NCI-H1694 treated with DMSO at 0.1 percent for 48 hours (cell line): ENCODE measurements at regions not wholly inside any gene's neighbourhood (a gene's known extent, or its start where the extent isn't known, plus 50 kb on each side); places are given as distances from the start of the nearest gene placed in this dataset.

Experiments
- DNase-seq: peaks from one replicate; lab custom pipeline; 2025; lab: John Stamatoyannopoulos, UW

DNA sequence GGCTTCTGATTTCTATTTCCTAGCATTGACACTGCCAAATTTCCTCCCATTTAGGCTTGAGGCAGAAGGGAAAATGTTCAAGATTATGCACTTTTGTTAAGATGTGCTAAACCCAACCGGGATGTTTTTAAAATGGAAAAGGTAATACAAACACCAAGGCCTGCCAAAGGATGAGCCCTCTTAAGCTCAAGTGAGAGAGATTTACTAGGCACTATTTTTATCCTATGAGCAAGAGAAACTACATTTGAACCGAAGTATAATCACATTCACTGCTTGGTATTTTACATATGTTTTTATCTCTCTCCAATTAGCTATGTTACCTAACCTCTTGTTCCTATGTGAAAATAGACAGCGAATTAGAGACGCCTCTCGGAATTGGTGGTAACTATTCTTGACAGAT lies 295.8 kb downstream of the GABRB3 start:
- no peak for DNase-seq

DNA sequence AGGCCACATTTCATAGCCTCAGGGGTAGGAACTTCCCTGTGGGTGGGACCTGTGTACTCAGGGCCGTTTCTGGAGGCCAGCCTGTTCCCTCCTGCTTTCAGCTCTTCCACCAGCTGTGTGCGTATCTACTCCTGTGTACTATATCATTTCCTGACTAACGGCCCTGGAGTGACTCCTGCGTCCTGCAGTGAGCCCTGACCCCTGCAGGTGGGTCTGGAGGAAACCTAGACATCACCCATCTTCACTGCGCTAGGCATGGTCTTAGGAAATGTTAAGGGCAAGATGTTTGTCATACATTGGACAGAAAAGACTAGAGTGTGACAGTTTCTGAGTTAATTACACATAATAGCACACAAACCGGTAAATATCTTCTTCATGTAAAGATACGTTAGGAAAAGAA lies 297.3 kb downstream of the GABRB3 start:
- DNase-seq: no peak

DNA sequence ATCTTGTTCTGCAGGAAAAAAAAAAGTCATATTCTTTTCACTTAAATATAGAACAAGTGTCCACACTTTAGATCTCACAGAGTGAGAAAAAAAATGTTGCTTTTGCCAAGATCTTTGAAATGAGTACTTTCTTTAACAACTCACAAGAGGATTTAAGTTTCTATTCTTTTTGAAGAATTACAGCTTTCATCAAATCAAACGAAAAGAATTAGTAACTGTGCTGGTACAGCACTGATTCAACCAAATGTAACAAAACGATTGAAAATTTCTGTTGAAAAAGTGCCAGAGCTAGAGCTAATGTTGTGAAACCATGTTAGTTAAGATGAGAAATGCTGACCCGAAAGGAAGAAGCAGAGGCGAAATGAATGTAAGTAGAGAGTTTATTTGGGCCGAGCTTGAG lies 300.2 kb downstream of the GABRB3 start:
- DNase-seq: no peak

DNA sequence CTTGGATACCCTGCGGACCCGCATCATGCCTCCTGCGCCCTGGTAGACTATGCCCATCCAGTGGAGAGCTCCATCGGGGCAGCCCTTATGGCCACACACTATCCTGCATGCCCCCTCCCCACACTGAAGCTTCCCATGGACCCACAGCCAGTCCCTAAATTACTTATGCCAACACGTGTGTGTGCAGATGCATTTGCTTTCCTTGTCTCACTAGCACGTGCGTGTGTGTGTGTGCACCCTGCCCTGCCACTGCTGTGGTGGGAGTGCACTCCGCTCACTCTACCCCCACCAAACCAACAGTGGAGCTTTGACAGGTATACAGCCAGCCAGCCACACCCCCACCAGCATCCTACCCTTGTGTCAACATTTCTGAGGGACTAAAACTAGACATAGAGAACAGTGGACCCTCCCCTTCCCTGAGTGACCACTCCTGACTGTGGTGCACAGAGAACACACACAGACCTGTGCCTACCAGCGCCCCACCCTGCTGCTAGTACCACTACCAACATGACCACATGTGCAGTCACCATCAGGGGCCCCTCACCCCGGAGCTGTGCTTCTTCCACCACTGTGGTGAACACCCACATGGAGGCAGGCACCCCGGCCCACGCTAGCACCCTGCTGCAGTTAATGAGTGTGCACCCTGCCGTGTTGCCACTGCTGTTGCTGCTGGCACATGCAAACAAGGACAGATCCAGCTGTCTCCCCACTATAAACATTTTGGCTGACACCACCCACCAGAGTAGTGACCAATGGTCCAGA lies 310.8 kb downstream of the GABRB3 start:
- no peak for DNase-seq

DNA sequence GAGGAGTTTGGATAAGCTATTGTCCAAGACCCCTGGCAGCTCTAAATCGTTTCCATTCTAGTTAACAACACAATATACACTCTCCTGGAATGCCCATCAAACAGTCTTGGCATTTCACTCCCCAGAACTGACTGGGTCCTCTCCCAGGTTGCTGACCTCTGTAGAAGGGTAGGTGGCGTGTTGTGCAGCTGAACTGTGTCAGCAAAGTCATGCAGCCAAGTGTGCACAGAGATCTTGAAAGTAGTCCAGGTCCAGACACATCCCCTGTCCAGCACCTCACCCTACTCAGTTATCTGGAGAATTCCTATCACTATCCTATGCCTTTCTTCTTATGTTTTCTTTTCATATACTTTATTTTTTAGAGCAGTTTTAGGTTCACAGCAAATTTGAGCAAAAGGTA lies 312.7 kb downstream of the GABRB3 start:
- no peak for DNase-seq

DNA sequence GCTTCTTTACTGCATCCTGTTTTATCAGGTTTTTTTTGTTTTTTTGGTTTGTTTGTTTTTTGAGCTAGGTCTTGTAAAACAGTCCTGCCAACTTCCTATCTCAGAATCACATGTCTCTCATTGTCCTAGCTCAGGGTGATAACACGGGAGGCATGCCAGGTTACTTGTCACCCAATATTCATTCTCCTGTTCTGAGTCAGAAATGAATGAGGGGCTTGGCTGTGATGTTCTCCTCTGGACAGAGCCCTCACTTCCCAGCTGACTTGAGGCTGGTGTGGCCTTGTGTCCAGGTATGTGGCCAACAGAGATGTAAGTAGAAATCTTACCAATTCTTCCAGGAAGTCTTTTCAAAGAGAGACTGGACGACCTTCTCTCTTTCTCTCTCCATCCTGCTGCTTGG lies 317.0 kb downstream of the GABRB3 start:
- DNase-seq: no peak

DNA sequence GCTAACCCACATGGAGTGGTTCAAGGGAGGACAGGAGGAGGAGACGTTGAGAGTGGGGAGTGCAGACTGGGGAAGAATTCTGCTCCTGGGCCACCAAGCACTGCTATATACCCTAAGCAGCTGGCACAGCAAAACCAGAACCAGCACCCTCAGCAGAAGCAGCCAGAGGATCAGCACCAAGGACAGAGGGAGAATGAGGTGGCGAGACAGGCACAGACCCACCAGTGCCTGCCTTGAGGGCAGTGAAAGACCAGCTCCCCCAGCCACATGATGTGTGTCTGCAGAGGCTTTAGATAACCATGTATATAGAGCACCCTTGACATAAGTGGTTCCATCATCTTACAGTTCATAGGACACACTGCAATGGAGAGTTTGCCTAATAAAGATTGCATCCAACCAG lies 319.0 kb downstream of the GABRB3 start:
- no peak for DNase-seq

DNA sequence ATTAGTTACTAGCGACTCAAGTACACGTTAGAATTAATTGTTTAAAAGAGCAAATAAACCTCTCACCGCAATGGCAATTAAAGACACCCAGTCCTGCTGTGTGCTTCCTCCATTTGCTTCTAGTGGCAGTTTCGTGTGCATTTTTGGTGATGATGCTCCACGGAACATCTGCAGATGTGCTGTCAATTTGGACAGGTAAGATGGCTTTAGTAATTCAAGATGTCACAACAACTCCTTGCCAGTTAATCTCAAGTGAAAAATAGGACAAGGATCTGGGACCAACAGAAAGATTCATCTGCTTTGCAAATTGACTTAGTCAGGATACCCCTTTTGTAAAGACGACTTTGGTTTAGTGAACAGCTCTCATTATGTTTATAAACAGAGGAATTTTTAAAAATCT lies 320.9 kb downstream of the GABRB3 start:
- no peak for DNase-seq

DNA sequence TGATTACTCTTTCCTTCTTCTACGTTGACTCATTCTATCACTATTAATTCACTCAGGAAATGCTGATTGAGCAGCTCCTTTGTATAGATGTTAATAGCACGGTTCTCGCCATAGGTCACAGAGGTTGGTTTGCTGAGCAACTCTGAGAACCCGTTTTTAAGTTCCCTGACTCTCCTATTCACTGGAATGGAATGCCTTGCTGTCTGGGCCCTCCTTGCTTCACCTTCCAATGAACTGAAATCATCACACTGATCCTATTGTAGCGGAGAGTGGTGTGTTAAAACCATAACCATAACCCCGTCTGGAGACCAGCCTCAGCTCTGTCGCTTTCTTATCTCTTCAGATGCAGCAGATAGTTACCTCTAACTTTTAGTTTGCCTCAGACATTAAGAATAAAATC lies 323.6 kb downstream of the GABRB3 start:
- DNase-seq: no peak

DNA sequence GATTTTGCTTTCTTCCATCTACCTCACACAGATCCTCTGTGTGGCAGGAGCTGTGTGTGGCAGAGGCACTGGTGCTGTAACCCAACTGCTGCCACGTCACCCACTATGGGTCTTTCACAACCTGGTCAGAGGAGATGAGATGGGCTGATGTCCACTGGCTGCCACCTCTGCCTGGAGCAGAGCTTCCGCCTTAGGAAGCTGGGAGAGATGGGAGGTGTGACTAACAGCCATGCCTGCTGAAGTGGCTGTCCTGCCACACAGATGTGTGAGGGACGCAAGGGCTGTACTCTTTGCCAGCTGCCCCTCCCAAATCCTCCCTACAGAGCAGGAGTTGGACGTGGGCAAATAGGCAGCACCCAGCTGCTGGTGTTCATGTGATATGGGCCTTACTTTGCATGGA lies 329.5 kb downstream of the GABRB3 start:
- DNase-seq: no peak

DNA sequence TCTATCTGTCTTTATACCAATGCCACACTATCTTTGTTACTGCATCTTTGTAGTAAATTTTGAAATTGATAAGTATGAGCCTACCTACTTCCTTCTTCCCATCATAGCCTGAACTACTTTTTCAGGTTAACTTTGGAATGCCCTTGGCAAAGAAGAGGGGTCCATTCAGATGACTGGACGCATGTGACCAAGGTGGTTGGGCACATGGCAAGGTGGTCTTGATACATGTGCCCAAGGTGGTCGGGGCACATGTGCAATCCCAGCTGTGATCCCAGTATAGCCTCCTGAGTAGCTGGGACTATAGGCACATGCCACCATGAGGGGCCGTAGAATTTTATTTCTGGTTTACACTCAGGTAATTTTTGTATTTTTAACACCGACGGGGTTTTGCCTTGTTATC lies 330.2 kb downstream of the GABRB3 start:
- DNase-seq: no peak

DNA sequence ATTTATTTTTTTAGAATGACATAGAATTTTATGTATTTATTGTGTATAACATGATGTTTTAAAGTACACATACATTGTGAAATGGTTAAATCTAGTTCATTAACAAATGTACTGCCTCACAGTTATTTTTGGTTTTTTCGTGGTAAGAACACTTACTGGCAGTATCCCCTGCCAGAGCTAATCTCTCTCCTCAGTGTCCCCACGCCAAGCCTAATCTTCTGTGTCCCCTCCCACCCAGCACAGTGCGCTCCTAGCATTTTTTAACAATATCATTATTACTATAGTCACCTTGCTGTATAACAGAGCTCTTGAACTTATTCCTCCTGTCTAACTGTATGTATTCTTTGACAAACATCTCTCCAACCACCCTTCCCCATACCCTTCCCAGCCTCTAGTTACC lies 333.2 kb downstream of the GABRB3 start:
- DNase-seq: no peak

DNA sequence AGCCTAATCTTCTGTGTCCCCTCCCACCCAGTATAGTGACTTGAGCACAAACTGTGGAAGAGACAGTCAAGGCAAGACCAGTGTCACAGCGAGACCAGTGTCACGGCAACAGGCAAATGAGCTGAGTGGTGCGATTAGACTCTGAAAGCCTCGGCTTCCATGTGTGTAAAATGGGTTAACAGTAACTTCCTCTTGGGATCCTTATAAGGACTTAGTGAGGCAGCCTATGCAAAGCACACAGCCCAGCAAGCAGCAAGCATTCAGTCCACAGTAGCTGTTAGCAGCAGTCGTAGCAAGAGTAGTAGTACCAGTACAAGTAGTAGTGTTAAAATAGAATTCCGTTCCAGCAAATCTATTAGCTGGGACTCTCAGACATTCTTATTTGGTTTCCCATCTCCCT lies 334.1 kb downstream of the GABRB3 start:
- DNase-seq: no peak

DNA sequence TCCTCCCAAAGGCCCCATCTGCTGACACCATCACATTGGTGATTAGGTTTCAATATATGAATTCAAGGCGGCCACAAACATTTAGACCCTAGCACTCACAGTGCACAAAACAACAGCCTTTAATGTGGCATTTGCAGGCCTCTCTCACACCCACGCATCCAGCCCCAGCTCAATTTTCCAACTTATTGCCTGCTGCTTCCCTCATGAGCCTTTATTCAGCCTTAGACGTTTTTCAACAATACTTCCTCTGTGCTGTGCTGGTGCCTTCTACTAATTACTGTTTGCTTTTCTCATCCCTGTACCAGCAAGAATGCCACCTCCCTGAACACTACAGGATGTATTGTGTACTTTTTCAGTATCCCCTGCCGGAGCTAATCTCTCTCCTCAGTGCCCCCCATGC lies 334.6 kb downstream of the GABRB3 start:
- no peak for DNase-seq

DNA sequence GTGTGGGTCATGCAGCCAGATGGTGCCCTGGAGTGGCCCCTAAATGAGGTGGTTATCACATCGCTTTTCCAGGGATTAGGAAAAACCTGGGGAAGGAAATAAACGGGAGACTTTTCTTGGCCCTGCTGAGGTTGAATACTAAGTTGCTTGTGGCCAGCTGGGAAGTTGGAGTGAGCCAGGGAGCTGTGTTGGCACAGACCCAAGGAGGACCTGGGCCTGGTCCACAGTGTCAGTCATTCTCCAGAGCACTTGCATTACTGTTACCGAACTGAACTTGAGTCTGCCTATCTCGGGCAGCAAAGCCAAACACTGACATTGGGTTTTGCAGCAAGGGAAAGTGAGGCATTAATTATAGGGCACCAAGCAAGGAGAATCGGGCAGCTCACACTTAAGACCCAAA lies 339.0 kb downstream of the GABRB3 start:
- no peak for DNase-seq

DNA sequence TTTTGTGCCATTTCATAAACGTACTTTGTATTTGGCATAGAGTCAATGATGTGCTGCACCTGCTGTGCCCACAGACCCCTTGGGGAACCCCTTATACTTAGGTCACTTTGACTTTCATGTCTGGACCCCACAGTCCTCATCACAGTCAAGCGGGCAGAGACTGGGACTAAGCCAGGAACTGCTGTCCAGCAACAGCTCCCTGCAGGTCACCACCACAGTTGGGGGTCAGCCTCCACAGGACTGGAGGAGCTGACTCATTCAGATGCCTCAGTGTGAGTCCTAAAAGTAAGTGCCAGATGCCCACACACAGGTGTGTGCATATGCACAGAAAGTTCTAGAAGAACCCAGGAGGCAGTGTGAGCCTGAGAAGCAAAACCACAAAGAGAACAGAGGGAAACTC lies 339.8 kb downstream of the GABRB3 start:
- DNase-seq: no peak

DNA sequence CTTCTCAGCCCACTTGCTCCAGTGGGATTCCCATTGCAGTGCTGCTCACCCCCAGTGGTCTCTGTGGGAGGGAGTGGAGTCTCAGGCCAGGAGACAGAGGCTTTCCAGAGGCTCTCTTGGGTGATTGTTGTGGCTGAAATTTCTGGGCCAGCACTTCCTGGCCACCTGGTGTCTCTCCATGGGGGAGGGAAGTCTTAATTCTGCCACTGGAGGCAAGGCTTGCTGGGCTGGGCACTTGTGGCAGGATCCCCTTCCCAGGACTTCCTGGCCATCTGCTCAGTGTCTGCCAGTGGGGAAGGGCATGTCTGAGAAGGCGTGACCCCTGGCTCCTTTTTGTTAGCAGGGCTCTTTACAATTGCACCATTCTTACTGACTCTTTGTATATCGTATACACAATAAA lies 351.8 kb downstream of the GABRB3 start:
- DNase-seq: no peak

DNA sequence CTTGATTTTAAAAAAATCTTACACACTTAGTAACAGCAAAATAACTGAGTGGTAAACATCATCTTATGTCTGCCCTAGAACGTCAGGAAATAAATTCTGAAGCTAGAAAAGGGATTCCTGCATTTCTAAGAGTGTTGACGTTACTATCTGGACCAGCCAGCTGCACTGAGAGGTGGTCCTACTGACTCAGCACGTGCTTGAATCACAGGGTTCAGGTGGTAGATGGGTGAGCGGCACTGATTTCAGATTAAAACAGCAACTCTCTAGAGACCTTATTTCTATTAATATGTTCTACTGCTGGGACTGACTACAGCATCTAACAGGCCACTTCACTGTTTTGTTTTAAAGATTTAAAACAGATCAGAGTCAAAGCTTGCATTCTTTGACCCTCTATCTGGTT lies 377.2 kb downstream of the GABRB3 start:
- no peak for DNase-seq

DNA sequence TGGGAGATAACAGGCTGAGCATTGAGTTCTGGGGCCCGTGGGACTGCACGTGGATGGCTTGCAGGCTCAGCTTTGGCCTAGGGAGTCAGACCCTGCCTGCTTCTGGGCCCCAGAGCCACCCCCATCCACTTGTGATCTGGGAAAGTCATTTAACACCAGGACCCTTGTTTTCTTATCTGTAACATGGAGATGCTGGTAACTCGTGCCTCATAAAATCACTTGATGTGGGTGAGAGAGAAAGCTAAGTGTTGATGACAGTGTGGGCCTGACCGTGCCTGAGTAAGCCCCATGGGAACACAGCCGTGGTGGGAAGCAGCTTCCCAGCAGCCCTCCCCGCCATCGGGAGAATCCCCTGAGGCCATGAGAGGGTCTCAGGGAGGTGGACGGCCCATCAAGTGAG lies 378.1 kb downstream of the GABRB3 start:
- no peak for DNase-seq

DNA sequence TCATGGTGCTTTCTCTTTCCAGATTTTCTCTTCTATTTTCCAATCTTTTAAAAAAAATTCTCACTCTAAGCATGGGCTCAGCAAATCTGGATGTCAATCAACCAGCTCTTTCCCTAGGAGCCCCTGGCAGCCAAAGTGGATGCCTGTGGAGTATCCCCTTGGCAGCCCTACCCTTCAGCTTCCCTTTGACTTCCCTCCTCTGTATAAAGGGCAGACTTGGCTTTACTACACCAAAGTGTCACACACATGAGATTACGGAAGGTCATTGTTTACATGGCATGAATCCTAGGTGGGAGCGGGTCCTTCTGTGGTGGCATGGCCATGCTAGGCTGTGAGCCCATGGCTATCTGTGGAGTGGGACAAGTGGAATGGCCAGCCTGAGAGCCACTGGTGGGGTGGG lies 379.9 kb downstream of the GABRB3 start:
- no peak for DNase-seq

DNA sequence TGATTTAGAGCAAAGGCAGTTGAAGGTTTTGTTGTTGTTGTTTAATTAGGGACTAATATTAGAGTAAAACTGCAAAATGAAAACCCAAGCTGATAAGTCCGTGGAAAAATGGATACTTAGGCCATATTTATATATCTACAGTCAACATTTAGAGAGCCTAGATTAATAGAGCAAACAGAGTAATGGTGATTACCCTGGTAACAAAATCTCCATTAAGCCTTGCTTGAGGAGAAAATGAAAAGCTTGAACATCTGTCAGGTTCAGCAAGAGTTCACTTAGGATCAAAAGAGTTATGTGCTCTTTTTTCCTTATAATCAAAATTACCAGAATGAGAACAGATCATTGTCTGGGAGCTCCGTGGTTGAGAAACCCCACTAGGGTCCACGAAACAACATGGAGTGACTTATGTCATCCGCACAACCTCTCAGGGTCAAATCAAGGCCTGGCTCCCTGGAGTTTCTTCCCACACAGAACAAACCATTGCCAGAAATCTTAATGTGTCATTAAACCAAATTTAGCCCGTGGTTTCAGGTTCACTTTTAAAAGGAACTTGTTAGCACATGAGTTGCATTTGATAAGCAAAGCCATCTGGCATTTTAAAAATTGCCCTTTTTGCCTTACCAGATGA lies 381.2 kb downstream of the GABRB3 start:
- DNase-seq: no peak

DNA sequence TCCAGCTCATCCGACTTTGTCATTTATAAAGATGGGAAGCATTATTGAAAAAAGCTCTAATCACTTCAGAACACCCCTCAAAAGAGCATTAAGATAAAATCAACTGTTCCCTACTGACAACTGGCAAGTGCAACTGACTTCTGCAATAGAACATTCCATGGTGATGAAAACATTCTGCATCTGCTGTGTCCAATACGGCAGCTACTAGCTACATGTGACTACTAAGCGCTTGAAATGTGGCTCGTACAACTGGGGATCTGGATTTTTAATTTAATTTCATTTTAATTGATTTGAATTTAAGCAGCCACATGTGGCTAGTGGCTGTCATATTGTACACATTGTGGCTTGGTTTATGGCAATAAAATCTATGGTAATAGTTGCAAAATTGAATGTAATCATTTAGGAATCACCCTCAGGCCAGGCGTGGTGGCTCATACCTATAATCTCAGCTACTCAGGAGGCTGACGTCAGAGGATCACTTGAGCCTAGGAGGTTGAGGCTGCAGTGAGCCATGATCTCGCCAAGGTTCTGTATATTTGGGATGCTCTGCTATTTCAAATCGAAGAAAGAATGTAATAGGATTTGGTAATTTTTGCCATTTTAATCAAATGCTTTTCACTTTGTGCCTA lies 390.3 kb downstream of the GABRB3 start:
- no peak for DNase-seq

DNA sequence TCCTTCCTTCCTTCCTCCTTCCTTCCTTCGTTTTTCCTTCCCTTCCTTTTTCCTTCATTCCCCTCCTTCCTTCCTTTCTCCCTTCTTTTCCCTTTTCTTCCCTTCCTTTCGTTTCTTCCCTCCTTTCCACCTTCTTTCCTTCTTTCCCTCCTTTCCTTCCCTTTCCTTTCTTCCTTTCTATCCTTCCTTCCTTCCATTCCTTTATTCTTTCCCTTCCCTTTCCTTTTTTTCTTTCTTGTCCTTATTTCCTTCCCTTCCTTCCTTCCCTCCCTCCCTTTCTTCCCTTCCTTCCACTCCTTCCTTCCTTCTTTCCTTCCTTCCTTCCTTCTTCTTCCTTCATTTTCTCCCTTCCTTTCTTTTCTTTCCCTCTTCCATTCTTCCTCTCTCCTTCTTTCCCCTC lies 394.6 kb downstream of the GABRB3 start:
- no peak for DNase-seq

DNA sequence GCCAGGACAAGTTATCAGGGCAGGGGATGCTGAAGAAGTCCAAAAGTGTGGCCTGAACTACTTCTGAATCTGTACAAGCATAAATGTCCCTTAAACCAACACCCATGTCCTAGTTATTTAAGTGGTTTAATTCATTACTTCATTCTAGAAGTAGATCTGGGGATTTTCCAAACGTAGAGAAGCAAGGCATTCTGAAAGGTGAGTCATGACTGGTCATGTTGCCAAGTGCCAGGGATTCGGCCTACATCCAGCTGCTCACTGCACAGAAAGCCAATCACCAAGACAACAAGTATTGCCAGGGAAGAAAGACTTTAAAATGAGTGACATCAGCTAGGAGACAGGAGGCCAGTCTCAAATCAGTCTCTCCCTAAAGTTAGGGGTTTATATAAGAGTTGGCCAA lies 396.6 kb downstream of the GABRB3 start:
- no peak for DNase-seq
